ENCODE measurements at regions not wholly inside any gene's neighbourhood (a gene's known extent, or its start where the extent isn't known, plus 50 kb on each side); places are given as distances from the start of the nearest gene placed in this dataset.

DNA sequence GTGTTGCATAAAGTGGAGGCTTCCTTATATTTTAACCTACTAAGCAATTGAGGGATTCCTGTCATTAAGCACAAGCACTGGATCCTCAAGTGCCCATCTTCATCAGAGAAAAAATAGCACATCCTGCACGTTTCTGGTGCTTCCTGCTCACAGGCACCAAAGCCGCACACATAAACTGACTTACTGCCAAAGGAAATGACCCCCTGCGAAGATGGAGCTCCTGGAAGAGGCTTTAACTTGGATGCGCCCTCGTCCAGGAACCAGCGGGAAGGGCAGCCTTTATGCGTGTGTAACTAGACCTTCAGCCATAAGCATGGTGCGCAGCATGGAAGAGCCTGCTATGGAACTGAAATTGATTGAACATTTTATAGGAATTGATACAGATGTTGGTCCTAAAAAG lies 188.7 kb downstream of the FTCDNL1 start:
- Histone ChIP-seq H3K4me3 (no peak overlapping the region), H3K27me3 (peaks cover 0 to 4% (median 0%) of the 10 kb centered on the region in 7 donors), H3K36me3 (no peaks in the 10 kb centered on the region), H3K9me3 (peaks cover 0 to 6% (median 0%) of the 10 kb centered on the region in 11 donors), H3K4me1 (peaks cover 0 to 4% (median 0%) of the 10 kb centered on the region in 9 donors), H3K27ac (no peak overlapping the region)
- no peak for ATAC-seq
- no peak for DNase-seq
- intact Hi-C loops (cut with DNase I) = no loop called here
- TF ChIP-seq, protein P1, sequence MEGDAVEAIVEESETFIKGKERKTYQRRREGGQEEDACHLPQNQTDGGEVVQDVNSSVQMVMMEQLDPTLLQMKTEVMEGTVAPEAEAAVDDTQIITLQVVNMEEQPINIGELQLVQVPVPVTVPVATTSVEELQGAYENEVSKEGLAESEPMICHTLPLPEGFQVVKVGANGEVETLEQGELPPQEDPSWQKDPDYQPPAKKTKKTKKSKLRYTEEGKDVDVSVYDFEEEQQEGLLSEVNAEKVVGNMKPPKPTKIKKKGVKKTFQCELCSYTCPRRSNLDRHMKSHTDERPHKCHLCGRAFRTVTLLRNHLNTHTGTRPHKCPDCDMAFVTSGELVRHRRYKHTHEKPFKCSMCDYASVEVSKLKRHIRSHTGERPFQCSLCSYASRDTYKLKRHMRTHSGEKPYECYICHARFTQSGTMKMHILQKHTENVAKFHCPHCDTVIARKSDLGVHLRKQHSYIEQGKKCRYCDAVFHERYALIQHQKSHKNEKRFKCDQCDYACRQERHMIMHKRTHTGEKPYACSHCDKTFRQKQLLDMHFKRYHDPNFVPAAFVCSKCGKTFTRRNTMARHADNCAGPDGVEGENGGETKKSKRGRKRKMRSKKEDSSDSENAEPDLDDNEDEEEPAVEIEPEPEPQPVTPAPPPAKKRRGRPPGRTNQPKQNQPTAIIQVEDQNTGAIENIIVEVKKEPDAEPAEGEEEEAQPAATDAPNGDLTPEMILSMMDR (IDR thresholded peaks at IDR 0.05) = no peak
- 50 to 53% methylated on average over 8 of the region's 8 CpGs for WGBS, 2 donors

DNA sequence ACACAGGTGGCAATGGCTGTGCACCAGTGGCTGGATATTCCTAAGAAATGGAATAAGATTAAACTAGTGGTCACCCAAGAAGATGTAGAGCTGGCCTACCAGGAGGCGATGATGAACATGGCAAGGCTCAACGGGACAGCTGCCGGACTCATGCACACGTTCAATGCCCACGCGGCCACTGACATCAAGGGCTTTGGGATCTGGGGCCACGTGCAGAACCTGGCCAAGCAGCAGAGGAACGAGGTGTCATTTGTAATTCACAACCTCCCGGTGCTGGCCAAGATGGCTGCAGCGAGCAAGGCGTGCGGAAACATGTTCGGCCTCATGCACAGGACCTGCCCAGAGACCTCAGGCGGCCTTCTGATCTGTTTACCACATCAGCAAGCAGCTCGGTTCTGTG lies 190.8 kb downstream of the FTCDNL1 start:
- Histone ChIP-seq H3K36me3 (no peaks in the 10 kb centered on the region), H3K27ac (no peak overlapping the region), H3K4me1 (peaks cover 0 to 4% (median 0%) of the 10 kb centered on the region in 9 donors), H3K9me3 (peaks cover 0 to 17% (median 4%) of the 10 kb centered on the region in 11 donors), H3K4me3 (no peak overlapping the region), H3K27me3 (peaks cover 0 to 4% (median 0%) of the 10 kb centered on the region in 7 donors)
- intact Hi-C loops (cut with DNase I) = no loop called here
- DNase-seq (no peak), ATAC-seq (no peak)
- TF ChIP-seq, protein P1 (IDR thresholded peaks at IDR 0.05) = no peak
- 96% methylated on average over 15 of the region's 15 CpGs for WGBS, 2 donors

DNA sequence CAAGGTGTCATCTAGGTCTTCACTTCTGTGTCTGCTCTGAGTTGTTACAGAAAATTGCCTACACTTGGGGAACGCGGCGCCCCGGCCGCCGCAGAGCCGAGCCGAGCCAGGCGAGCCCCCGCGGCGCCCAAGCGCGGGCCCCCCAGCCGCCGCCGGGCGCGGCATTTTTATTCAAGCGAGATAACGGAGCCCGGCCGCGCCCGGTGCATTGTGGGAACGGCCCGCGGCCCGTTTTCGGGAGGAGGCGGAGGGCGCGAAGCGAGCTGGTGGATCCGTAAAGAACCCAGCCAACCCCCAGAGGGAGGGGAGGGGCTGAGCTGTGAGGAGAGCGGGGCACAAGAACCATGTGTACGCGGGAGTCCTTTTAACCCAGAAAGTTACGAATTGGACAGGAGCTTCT lies 191.8 kb downstream of the FTCDNL1 start:
- Histone ChIP-seq H3K9me3 (peaks cover 0 to 27% (median 9%) of the 10 kb centered on the region in 11 donors), H3K27ac (no peak overlapping the region), H3K27me3 (peaks cover 0 to 4% (median 0%) of the 10 kb centered on the region in 7 donors), H3K4me1 (peaks cover 0 to 4% (median 0%) of the 10 kb centered on the region in 9 donors), H3K4me3 (peak overlapping the region in 9 of 10 donors; percentile 16 to 35 (median 25)), H3K36me3 (no peaks in the 10 kb centered on the region)
- TF ChIP-seq, protein P1 (IDR thresholded peaks at IDR 0.05) = no peak
- DNase-seq (peak; percentile 18 to 44), ATAC-seq (peak in 5 of 8 donors; percentile 38 to 76 (median 61))
- 1 to 2% methylated on average over 39 of the region's 39 CpGs for WGBS, 2 donors
- intact Hi-C loops (cut with DNase I) = no loop called here

DNA sequence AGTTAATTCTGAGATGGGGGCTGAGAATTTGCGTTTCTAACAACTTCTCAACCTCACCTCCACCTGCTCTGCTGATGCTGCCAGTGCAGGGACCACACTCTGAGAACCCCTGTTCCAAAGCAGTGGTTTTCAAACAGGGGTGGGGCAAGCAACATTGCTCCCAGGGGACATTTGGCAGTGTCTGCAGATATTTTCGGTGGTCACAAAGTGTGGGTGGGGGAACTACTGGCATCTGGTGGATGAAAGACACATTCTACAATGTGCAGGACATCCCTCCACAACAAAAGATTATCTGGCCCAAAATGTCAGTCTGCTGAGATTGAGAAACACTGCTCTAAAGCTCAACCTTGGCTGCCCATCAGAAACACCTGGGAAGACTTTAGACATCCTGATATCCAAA lies 188.7 kb upstream of the SATB2 start:
- no peak for DNase-seq
- H3K4me1 ChIP-seq = no peaks in the 10 kb centered on the region
- H3K4me3 ChIP-seq = no peak overlapping the region
- peaks cover 0 to 2% (median 0%) of the 10 kb centered on the region in 11 donors for H3K9me3 ChIP-seq
- intact Hi-C loops (cut with DNase I) = no loop called here
- no peak overlapping the region for H3K27ac ChIP-seq
- 59 to 61% methylated on average over 2 of the region's 2 CpGs for WGBS, 2 donors
- no peaks in the 10 kb centered on the region for H3K27me3 ChIP-seq
- no peaks in the 10 kb centered on the region for H3K36me3 ChIP-seq
- ATAC-seq = no peak
- TF ChIP-seq, protein P1 (IDR thresholded peaks at IDR 0.05) = no peak

Measured in heart right ventricle (tissue), 16 donors.